Eye (tissue), 1 donor: ENCODE measurements at regions not wholly inside any gene's neighbourhood (a gene's known extent, or its start where the extent isn't known, plus 50 kb on each side); places are given as distances from the start of the nearest gene placed in this dataset.
"Not testable (repeated sequence)": the region's sequence is repeated elsewhere in the genome, so short reads cannot be mapped to it uniquely, and the experiment has no call there.

Source experiments
- DNase-seq: peaks from one replicate; pipeline ENCODE4 v3.0.0-alpha.2; 2015

DNA sequence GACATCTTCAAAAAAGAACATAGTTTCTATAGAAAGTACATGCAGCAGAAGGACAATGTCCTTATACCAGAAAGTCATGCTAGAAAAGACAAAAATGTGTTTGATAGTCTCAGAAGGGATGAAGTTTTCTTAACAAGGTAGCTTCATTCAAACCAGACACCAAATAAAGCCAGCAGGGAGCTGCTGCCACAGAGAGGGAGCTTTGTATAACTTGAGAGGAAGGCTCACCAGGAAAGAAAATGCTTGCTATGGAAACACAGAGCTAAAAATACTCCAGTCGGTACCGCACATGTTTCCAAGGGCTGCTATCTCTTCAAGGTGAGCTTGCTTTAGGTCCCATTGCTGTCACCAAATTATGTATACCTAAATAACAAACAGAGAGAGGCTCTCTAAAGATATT is 1074.8 kb upstream of the ALCAM start:
- DNase-seq = no peak

DNA sequence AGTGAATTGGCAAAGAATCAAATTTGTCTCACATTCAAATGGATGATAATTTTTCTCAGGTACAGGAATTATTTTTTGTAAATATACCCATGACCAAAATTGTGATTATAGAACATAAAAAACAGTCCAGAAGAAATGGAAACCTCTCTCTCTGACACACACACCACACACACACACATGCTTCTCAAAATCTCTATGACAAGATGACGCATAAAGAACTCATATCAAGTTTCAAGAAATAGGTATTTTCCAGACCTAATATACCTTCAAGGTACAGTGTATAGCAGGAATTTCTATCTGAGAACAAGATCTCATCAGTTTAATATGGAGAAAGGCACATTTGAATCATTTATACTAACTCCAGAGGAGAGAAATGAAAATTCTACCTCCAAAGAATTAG is 1069.1 kb upstream of the ALCAM start:
- no peak for DNase-seq

DNA sequence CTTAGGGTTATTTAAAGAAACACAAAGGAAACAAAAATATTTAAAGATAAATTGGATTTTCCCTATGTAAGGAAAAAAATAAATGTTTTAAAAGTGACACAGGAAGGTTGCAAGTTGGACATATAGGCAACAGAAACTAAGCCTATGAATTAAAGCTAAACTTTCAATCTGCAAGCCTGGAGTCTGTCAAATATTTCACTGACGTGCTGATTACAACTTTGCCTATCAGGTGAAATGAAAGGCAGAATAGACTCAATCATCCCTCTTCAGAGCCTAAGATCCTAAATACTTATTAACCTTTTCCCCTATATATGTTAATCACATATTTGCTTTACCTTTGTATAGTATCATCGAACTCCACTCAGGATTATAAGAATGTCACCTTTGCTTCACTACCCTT is 1068.0 kb upstream of the ALCAM start:
- DNase-seq = no peak

GRCh38 chr3:104316118-104316517 is 1050.6 kb upstream of the ALCAM start:
- no peak for DNase-seq

- no peak for DNase-seq
Measured at GRCh38 chr3:104323226-104323625, 1043.5 kb upstream of the ALCAM start.

DNA sequence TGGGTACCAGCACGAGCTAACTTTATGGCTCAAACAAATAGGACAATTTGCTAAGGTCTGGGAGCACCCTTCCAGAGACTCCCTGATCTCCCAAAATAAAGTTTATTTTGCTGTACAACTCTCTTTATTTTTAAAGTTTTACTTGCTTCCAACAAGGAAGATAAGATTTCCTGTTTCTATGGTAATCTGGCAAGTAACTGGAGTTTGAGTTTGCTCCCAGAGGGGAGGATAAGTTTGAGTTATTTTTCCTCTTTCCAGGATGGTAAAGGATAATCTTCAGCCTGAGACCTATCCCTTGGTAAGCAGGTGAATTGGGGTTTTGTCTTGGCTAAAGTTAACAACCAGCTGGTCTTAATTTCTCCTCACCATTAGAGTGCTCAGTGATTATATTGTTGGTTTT is 1019.4 kb upstream of the ALCAM start:
- DNase-seq = peak; percentile 3

GRCh38 chr3:104349836-104350235 is 1016.9 kb upstream of the ALCAM start:
- no peak for DNase-seq

DNA sequence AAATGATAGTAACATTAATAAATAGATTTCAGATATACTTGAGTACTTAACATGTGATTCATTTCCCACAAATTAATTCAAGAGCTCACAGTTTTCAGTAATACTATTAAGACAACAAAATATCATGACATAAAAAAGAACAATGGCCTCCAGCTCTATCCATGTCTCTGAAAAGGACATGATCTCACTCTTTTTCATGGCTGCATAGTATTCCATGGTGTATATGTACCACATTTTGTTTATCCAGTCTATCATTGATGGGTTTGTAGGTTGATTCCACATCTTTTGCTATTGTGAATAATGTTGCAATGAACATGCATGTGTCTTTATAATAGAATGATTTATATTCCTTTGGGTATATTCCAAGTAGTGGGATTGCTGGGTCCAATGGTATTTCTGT is 1012.8 kb upstream of the ALCAM start:
- DNase-seq = no peak

- DNase-seq = peak; percentile 10
Measured at GRCh38 chr3:104359546-104359945, 1007.2 kb upstream of the ALCAM start.

- DNase-seq = no peak
Measured at GRCh38 chr3:104360038-104360437, 1006.7 kb upstream of the ALCAM start.

DNA sequence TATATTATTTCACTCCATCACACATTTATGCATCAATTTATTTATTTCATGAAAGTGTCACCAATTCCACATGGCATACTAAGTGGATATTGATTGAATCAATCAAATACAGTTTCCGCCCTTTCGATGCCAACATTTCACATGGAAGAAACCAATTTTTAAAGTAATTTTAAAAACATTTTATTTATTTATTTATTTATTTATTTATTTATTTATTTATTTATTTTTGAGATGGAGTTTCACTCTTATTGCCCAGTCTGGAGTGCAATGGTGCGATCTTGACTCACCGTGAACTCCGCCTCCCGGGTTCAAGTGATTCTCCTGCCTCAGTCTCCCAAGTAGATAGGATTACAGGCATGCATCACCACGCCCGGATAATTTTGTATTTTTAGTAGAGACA is 1005.0 kb upstream of the ALCAM start:
- not testable (repeated sequence) for DNase-seq

DNA sequence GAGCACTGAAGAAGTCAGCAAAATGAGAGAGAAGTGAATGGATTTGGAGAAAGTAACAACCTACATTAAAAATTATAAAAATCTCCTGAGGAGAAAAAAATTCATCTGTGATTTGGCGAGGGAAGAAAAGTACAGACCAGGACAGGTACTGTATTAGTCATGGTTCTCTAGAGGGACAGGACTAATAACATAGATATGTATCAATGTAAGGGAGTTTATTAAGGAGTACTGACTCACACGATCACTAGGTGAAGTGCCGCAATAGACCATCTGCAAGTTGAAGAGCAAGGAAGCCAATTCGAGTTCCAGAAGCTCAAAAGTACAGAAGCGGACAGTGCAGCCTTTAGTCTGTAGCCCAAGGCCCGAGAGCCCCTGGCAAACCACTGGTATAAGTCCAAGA is 1004.4 kb upstream of the ALCAM start:
- DNase-seq = no peak

DNA sequence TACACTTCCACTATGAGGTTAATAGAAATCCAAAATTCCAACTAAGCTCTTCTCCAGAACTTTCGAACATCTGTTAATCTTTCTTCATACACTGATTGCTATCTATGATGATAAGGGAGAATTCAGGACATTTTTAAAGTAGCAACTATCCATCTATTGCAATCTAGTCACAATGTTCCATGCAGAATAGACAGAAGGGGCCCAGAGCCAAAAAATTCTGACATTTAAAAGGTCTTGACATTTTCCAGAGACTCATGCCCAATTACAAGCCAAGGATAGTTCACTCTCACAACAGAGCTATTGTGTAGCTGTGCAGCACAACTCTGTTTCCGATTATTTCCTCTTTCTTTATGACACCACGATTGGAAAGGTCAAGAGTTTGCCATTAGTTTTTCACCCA is 999.7 kb upstream of the ALCAM start:
- DNase-seq = no peak

- DNase-seq = no peak
Measured at GRCh38 chr3:104368760-104369159, 997.9 kb upstream of the ALCAM start.

DNA sequence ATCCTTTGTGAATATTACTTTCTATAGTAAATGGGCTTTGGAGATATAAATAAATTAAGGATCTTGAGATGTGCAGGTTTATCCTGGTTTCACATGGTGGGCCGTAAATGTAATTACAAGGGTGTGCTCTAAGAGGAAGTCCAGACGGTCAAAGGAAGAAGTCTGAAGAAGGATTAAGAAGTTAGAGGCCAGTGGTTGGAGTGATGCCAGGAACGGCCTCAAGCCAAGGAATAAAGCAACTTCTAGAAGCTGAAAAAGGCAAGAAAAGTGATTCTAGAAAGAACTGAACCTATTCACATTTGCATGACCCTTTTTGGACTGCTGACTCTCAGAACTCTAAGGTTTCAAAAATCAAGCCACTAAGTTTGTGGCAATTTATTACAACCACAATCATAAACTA is 981.3 kb upstream of the ALCAM start:
- DNase-seq = no peak

- peak; percentile 10 for DNase-seq
Measured at GRCh38 chr3:104388619-104389018, 978.1 kb upstream of the ALCAM start.

DNA sequence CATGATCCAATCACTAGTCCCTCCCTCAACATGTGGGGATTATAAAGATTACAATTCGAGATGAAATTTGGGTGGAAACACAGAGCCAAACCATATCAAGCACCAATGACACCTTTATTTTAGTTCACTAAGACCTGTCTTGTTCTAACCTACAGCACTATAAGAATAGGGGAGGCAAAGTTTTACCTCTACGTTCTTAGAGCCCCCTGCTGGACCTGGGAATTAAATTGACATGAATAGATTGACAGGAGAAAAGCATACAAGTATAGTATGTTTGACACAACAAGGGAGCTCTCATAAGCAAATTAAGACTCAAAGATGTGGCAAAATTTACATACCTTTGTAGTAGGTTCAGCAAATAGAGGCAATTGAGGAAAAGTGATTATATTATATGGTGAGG is 974.4 kb upstream of the ALCAM start:
- no peak for DNase-seq

DNA sequence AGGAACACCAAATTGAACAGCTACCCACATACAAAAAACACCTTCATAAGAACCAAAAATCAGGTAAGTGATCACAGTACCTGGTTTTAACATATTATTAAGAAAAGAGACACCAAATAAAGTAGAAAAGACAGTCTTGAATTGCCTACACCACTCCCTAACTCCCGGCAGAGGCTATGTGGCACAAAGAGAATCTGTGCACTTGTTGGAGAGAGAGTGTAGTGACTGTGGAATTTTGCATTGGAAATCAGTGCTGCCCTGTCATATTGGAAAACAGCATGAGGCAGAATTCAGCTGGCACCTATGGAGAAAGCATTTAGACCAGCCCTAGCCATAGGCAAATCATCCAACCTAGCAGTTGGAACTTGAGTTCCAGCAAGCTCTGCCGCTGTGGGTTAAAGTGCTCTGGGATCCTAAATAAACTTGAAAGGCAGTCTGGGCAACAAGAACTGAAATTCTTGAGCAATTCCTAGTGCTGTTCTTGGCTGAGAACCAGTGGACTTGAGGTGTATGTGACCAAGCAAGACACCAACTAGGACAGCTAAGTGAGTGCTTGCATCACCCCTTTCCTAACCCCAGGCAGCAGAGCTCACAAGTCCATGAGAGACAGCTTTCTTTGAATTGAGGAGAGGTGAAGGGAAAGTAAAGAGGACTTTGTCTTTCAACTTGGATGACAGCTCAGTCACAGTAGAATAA is 969.6 kb upstream of the ALCAM start:
- DNase-seq = no peak

- DNase-seq = no peak
Measured at GRCh38 chr3:104397713-104398112, 969.0 kb upstream of the ALCAM start.

DNA sequence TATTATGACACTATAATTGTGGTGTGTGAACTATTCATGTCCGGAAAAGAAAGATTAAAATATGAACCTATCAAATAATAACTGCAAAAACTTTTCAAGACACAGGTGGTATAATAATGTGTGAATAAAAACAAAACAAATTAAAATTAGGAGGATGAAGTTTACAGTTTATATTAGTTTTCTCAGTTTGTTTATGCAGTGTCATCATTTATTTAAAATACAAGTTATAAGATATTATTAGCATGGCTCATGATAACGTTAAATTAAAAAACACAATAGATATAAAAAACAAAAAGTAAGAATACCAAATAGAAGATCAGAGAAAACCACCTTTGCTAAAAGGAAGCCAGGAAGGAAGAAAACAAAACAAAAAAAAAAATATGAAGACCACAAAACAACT is 963.8 kb upstream of the ALCAM start:
- no peak for DNase-seq

- peak; percentile 74 for DNase-seq
Measured at GRCh38 chr3:104411757-104412156, 955.0 kb upstream of the ALCAM start.

DNA sequence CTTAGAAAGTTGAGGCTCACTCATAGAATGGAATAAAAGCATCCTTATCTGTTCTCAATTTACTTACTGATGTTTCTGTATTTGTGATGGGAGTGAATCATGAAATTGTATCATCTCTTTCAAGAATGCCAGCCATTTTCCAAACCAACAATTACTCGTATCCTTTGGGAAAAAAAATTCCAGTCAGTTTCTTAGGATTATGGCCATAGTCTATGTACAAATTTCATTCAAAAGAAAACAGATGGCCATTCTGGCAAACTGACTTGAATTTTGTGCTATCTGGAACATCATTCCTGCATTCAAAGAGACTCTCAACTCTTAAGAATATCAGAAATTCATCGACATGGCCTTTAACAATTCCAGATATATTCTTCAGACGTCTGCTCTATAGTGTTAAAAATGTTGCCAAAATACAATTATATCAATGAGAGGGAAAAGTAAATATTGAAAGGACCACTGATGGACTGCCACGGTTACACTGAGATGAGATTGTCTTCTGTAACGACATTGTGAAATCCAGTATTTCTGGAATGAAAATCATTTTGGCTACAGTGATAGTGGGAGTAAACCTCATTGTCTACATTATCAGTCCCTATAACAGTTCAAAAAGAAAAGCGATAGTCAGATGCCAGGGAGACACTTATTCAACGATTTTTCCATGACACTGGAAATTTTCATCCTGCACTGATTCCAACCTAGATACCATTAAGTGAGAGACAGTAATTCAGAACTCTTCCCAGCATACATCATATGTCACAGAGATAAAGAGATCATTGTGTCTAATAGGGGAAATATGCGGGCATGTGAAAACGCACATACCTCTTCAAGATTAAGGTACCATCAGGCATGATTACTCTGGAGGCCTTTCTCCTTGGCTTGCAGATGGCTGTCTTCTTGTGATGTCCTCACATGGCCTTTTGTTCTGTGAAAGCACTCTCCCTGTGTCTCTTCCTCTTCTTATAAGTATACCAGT is 953.8 kb upstream of the ALCAM start:
- no peak for DNase-seq

GRCh38 chr3:104428337-104428925 is 938.3 kb upstream of the ALCAM start:
- no peak for DNase-seq

DNA sequence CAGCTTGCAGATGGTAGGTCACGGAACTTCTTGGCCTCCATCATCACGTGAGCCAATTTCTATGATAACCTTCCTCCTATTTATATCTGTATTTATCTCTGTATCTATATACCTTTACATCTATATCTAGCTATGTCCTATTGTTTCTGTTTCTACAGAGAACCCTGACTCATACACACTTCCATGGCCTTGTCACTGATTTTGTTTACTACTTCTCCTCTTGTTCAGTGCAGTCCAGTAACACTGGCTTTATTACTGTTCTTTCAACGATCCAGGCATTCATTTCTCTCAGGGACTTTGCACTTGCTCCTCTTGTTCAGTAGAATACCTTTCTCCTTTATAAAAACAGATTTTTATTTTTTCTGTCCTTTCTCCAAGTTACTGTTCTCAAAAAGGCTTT is 937.0 kb upstream of the ALCAM start:
- no peak for DNase-seq
